Inflammatory macrophage treated with lipopolysaccharide for 4 hours (primary cell): ENCODE measurements at regions not wholly inside any gene's neighbourhood (a gene's known extent, or its start where the extent isn't known, plus 50 kb on each side); places are given as distances from the start of the nearest gene placed in this dataset.
"Not testable (repeated sequence)": the region's sequence is repeated elsewhere in the genome, so short reads cannot be mapped to it uniquely, and the experiment has no call there.

Experiments
- DNase-seq: peaks from one replicate; pipeline ENCODE4 v3.0.0-alpha.2; 2020

DNA sequence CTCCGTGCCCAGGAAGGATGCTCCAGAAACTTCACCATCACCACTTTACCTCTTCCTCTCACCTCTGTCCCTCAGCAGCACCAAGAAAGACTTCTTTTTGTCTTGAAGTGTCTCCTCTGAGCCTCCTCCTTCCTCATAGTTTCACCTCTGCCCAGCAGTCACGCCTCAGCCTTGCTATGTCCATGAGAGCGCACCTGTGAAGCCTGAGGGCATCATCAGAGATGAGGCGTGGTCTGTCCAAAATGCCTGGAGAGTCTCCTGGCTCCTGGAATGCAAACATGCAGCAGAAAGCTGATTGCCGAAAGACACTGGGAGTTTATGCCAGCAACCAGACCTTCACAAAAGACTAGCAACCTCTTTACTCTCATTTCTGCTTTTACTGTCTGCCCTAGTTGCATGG is 336.6 kb downstream of the TEX29 start:
- no peak for DNase-seq

DNA sequence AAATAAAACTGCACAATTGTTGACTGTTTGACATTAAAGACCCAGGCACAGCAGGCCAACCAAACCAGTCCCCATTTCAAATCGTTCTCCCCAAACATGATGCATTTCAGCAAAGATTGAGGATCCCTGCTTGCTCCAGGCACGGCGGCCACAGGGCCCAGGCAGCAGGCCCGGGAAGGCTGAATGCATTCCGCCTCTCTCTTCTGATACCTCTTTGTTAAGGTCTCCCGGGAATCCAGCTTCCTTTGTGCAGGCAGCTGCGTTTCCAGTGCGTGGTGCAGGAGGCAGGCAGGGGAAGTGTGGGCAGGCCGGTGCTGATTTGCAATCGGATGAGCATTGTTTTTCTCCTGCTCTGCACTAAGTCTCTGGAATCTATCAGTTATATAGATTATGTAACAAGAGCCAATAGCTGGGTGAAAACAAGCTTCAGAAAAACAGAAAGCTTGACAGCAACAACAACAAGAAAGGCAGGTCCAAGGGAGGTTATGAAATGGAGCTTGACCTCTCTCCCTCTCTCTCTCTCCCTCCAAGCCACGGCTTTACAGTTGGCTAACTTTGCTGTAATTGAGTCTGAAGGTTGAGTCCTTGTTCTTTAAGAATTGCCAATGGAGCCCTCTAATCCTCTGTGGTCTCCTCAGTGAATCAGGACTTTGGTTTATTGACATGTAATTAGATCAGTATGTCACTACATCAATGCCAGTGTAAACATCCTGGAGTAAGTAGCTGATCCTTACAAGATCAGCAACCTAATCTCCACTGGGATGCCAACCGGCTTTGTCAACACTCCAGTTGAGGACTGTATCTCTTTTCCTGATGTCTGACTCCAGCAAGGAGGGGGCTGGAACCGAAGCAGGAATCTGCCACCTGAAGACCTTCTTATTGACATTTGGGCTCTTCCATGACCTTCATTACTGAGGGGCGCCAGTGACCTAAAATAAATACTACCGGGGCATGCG is 338.0 kb downstream of the TEX29 start:
- DNase-seq: no peak

GRCh38 chr13:111659219-111659775 is 338.9 kb downstream of the TEX29 start:
- DNase-seq: no peak

DNA sequence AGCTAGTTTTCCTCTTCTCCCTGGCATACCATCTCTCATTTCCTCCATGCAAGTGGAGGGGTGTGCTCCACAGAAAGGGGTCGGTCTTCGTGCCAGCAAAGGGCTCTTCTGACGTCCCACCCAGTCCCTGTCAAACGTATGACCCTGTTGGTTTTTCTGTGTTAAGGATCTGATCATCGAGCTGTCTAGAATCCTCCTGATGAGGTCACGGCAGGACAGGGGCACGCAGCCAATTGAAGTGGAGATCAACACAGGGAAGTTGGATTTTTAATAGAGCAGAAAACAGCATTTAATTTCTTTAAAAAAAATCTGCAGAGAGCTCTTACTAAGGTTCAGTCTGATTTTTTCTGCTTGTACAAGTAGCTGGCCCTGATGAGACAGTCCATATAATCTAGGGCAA is 339.4 kb downstream of the TEX29 start:
- DNase-seq: no peak

DNA sequence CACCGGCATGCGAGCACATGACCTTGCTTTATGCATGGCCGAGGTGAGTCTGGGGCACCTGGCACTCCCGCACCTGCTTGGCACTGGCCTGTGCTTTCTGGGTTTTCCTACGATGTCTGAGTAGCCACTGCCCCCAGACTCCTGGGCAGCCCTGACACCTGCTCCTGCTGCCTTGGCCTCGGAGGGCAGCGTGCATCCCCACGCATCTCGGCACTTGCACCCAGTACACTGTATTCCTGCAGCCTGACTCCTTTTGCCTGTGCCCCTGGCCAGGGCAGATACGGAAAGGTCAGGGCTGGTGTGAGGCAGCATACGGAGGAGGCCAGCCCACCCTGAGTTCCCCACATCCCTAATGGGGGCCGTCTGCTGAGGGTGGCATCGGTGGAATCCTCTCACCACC is 340.6 kb downstream of the TEX29 start:
- no peak for DNase-seq

DNA sequence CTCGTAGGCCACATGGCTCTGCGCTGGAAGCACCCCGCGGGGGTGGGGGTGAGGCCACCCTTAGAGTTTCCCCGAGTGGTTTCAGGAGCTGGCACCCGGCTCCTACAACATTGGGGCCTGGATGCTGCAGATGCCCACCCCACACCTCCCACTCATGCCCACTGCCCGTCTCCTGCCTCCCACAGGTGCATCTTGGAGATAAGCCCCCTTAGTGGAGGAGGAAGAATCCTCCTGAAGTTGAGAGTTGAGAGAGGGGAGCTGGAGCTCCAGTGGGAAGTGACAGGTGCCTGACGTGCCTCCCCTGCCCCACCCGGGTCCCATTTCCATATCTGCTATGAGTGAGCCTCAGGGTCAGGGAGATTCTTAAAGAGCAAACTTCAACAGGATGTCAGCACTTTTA is 341.3 kb downstream of the TEX29 start:
- DNase-seq: no peak

DNA sequence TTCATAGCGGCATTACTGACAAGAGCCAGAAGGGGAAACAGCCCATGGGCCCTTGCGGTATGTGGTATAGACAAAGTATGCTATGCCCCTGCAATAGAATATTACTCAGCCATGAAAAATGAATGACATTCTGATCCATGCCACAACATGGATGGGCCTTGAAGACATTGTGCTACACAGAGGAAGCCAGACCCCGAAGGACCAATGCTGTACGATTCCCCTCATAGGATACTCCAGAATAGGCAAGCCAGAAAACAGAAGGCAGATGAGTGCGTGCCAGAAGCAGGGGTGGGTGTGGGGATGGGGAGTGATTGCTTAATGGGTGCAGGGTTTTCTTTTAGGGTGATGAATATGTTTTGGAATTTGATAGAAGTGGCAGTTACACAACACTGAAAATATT is 342.0 kb downstream of the TEX29 start:
- DNase-seq: no peak

GRCh38 chr13:111662895-111663294 is 342.5 kb downstream of the TEX29 start:
- no peak for DNase-seq

DNA sequence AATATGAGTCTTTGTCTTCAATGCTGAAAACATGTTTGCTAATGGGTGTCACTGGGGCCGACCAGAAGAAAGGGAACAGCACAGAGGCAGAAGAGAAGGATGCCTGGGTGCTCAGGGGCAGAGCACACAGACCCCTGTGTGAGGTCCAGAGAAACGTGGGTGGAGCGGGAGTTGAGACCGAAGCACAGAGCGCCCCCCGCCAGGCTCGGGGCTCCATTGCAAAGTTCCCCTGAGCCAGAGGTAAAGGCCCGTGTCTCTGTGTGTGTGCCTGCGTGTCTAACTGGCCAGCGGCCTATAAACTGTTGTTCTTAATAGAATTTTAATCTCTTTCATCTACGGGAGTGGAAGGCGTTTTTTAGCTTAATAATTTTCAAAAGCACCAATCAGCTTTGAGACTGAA is 343.1 kb downstream of the TEX29 start:
- no peak for DNase-seq

- DNase-seq: no peak
Measured at GRCh38 chr13:111663953-111664421, 343.5 kb downstream of the TEX29 start.

GRCh38 chr13:111664696-111665095 is 344.3 kb downstream of the TEX29 start:
- DNase-seq: no peak

DNA sequence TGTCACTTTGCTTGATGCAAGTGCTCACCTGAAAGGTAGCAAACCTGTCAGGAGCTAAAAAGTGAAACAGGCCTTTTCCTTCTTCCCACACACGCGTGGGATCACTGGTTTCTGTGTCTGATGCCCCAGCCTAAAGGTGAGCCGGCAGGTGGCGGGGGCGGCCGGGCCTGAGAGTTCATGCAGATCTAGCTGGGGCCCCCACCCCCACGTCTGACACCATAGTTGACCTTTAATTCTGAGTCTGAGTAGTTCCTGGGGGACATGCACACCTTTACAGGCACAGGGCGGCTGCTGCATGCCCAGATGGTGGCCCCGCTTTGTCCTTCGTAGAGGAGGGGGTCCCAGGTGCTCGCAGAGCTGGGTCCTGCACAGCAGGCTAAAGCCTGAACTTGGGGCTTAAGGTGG is 345.3 kb downstream of the TEX29 start:
- DNase-seq: no peak

DNA sequence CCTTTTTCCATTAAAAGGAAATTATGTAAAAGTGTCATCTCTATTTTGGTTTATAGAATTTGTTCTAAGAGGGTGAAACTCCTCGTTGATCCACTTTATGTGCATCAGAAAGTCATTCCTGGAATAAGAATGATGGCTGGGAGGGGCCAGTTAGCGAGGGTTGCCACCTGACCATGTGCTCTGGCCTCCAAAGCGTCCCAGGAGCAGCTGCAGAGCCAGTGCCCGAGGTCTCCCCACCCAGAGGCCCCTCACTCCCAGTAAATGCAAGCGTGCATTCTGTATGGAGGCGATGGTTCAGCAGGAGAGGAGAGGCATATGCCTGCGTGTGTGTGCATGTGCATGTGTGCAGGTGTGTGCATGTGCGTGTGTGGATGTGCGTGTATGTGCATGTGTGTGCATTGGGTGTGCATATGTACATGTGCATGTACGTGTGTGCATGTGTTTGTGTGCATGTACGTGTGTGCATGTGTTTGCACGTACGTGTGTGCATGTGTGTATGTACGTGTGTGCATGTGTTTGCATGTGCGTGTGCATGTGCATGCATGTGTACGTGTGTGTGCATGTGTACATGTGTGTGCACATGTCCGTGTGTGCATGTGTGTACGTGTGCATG is 345.8 kb downstream of the TEX29 start:
- no peak for DNase-seq

- DNase-seq: no peak
Measured at GRCh38 chr13:111667757-111668156, 347.3 kb downstream of the TEX29 start.

DNA sequence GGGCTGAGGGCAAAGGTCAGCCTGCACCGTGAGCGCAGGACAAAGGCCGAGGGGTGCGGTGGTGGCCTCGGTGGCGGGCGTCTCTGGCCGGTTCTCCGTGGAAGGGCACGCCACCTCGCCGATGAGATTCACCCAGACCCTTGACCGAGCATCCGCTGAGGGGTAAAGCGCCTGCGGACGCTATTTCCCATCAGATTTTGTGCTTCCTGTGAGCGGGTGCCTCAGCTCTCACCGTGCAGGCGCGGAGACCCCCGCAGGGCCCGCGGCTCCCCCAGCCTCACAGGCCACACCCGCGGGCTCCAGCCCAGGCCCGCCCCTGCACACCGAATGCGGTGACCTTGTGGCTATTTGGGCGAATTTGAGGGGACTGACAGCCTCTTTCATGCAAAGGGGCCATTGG is 348.0 kb downstream of the TEX29 start:
- no peak for DNase-seq

DNA sequence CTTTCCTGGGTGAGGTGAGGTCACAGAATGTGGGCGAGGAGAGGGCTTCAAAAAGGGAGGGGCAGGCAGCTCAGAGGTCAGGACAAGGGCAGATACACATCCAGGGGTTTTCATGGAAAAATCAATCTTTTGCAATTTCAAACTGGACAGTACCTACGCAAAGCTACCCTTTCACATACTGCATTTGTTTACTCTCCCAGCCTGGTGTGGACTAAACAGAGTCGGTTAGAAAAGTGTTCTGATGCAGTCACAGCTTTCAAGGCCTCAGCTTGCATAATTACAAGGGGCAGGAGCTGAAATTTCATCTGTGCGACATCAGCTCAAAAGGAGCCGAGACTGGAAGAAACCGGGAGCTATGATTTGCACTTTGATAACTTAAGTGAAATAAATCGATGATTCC is 351.8 kb downstream of the TEX29 start:
- not testable (repeated sequence) for DNase-seq

DNA sequence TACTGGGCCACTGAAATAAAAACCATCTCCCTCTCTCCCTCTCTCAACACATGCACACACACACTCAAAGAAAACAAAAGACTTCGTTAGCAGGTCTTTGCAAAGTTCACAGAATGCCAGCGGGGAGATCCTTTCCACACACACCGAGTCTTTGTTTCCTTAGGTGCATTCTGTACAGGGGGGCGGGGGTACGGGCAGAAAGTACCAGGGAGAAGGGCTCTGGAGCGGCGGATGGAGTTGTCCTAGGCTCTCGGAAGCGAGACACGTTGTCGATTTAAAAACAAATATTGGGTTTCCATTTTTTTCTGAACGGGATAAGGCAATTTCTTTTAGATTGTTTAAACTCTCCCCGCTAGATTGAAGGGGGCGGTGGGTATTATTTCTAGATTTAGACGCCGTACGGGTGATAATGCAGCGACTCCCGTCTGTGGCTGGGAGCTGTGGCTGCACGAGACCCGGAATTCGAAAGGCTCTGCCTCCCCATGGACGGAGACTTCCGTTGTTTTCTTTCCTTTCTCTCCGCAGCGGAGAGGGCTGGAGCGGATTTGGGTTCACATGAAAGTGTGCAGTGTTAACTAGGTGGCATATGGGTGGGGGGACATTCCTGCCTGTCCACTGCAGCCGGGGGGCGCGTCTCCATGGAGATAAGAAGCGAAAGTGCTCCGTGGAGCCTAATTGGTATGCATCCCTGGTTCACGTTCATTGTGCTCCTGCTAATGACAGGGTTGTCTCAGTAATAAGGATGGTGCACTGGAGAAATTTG is 357.9 kb downstream of the TEX29 start:
- DNase-seq: not testable (repeated sequence)

GRCh38 chr13:111679645-111680044 is 359.2 kb downstream of the TEX29 start:
- not testable (repeated sequence) for DNase-seq

DNA sequence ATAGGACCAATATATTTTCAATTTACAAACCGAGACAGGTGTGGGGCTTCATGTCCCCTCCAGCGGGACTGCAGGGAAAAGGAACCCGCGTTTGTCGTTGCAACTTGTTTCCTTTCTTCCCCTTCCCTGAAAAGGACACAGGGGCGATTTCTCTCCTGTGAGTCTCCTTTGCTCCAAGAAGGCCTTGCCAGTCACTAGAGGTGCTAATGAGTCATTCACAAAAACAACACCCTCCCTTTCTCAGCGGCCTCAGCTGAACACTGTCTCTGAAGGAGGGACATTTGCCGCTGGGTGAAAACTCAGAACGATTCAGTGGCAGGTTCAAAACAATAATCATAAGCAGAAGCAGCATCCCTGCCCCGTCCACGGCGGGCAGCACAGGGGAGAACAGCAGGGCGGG is 359.7 kb downstream of the TEX29 start:
- not testable (repeated sequence) for DNase-seq

- not testable (repeated sequence) for DNase-seq
Measured at GRCh38 chr13:111692028-111692427, 371.6 kb downstream of the TEX29 start.

- not testable (repeated sequence) for DNase-seq
Measured at GRCh38 chr13:111696121-111696520, 370.8 kb upstream of the SOX1 start.

GRCh38 chr13:111702059-111702458 is 364.9 kb upstream of the SOX1 start:
- DNase-seq: not testable (repeated sequence)
